GM21825 (cell line): ENCODE measurements at regions not wholly inside any gene's neighbourhood (a gene's known extent, or its start where the extent isn't known, plus 50 kb on each side); places are given as distances from the start of the nearest gene placed in this dataset.

Experiments
- ATAC-seq: cut with Tn5 transposase; IDR thresholded peaks from one replicate; pipeline ENCODE4 v1.9.1; 2021; ENCODE audit warnings: mild to moderate bottlenecking, moderate library complexity; ENCODE audit not compliant: unreplicated experiment

DNA sequence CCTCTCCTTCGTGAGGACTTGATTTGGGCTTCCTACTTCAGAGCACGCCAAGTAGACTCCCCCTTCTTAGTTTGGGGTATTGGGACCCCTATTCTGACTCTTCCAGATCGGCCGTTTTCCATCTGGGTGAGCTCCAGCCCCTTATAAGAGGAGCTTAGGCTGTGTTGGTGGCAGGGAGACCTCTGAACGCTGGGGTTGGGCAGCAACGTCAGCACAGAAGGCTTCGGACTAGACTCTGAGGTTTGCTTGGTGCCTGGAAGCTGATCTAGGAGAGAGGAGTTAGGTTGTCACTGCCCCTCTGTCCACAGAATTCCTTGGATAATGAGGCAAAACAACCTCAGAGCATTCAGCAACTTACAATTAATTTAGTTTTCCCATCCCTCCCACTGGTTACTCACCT is 99.2 kb upstream of the RTL1 start:
- no peak for ATAC-seq

DNA sequence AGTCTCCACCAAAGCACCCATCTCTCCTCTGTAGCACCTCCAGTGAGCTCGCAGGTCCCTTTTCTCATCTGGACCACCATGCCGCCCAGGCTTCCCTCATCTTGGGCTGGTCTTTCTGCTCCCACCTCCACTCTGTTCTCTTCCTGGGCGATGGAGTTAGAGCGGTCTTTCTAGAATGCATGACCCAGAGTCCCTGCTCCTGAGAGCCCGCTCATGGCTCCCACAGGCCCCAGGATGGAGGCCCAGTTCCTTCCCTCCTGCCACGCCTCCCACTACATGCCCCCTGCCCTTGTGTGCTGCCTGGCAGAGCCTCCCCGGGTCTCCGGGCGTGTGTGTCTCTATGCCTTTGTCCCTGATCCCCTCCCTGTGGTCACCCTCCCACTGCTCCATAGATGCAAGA is 100.7 kb upstream of the RTL1 start:
- no peak for ATAC-seq

DNA sequence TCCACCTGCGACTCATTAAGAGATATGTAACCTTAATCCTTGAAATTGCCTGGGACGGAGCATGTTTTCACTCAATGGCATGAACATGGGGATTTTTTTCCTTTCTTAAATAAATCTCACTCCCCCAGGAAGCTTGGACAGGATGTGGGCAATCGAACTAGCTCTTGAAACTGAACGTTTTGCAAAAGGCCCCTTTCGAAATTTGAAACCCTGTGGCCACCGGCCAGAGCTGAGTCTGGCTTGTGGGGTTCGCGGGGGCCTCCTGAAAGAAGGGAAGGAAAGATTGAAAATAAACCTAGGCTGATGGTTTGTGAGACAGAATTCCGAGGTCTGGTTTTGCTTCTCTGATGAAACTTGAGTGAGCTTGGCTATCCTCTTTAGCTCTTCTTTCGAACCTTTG is 101.4 kb upstream of the RTL1 start:
- no peak for ATAC-seq

DNA sequence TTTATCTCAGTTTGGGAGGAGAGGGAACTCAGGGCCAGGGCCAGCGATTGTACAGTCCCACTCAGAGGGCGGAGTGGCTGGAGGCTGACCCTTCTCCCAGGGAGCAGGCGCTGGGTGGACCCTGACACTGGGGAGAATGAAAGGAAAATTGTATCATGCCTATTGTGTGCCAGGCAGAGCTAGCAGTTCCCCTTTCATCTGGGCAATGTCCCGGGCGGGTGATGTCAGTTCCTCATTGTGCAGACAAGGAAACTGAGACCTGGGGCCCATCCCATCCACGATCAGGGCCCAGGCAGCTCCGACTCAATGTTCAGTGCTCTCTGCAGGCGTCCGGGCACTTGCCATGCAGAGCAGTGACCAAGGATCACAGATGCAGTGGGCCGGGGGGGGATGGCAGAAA is 101.9 kb upstream of the RTL1 start:
- ATAC-seq = no peak

DNA sequence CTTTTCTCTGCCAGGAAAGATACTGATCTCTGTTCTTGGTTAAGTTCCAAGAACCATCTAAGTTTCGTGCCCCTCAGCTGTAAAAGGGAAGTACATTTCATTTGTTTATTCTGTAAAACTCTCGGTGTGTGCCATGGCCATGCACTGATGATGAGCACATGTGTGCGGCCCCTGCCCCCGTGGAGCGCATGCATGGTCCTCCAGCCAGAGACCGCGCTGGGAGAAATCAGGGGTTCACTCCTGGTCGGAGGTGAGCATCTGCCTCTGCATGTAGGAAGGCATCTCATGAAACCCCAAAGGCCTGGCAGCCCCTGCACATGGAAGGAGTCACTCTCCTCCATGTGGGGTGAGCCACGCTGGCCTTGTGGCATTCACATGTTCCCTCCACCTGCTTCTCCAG is 102.5 kb upstream of the RTL1 start:
- no peak for ATAC-seq

DNA sequence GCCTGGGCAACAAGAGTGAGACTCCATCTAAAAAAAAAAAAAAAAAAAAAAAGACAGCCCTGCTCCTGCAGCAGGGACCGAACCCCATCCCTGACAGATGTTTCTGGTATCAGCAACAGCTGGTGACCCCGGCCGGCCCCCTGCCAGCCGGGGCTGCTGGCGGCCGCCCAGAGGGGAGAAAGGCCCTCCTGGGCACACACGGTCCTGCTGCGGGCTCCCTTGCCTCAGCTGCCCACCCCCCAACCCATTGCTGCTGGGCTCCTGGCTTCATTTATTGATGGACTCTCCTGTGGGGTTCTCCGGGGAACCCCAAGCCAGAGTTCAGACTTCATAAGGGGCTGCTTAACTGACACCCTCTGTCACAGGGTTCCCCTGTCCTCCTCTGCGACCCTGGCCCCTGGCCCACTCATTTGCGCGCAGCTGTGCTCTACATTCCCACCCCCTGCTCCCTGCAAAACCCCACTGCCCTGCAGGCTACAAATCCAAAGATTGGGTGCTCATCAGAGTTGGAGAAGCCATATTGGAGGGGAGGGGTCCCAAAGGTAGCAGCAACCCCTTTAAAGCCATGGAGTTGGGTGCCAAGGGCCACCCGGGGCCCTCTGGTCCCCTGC is 103.6 kb upstream of the RTL1 start:
- ATAC-seq = no peak

DNA sequence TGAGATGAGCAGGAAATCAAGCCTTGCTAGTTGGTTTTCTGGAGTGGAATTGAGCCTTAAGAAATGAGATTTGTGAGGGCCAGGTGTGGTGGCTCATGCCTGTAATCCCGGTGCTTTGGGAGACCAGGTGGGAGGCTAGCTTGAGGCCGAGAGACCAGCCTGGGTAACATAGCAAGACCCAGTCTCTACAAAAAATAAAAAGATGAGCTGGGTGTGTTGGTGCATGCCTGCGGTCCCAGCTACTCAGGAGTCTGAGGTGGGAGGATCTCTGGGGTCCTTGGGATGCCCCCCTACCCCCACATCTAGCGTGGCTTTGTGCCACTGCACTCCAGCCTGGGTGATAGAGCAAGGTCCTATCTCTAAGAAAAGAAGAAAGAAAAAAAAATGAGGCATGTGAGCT is 104.2 kb upstream of the RTL1 start:
- ATAC-seq = no peak

DNA sequence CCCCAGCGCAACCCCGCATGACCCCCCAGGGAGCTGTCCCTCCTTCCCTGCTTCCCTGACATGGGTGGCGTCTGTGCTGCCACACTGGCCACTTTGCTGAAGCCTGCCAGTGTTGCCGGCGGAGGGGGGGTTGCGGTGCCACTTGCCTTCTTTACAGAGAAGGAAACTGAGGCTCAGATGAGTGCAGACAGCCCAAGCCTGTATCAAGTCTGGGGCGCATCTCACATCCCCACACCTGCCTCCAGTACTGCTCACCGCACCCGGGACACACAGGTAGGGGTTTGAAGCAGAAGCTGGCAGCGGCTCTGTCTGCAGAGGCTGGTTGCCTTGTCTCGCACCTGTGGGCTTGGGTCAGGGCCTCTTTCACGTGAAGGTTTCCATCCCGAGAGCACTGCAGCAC is 104.7 kb upstream of the RTL1 start:
- ATAC-seq = no peak

DNA sequence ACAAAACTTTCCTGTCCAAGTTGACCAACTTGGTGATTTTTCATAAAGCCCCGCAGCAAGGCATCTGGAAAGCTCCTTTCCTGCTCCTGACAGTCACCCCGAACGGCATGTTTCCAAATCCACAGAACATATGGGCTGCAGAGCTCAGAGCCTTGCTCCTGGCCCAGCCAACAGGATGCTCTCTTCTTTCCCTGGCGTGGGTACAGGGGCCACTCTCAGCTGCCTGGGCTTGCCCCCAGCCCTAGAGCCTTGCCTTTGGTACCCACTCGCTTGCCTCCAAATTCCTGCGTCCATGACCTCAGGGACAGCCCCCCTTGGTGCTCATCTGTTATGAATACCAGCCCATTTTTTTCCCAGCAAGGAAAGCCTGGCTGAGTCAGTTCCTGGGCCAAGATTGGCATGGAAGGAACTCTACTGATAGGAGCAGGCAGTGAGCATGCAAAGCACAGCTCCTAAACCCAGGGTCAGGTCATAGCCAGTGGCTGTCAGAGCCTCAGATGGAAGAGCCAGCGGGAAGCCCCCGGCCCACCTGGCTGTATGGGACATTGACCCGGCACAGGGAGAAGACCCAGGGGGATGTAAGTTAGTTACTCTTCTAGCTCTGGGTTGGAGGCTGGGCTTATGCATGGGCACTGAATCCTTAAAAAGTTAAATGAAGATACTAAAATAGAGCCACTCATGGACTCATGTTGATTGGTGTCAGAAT is 105.3 kb upstream of the RTL1 start:
- no peak for ATAC-seq

DNA sequence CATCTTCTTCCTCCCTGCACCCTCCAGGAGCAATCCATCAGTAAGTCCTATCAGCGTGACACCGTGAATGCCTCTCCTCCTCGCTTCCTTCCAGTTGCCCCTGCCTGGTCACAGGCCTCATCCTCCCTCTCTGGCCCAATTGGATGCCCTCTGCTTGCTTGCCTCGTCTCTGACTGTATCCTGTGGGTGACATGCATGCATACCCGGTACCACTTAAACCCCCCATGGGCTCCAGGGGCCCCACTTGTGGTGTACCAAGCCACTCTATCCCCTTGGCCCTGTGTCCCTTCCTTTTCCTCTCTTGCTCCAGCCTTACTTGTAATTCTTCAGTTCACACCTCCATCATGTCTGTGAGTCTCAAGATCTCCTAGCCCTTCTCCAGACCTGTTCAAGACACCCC is 106.0 kb upstream of the RTL1 start:
- ATAC-seq = no peak

DNA sequence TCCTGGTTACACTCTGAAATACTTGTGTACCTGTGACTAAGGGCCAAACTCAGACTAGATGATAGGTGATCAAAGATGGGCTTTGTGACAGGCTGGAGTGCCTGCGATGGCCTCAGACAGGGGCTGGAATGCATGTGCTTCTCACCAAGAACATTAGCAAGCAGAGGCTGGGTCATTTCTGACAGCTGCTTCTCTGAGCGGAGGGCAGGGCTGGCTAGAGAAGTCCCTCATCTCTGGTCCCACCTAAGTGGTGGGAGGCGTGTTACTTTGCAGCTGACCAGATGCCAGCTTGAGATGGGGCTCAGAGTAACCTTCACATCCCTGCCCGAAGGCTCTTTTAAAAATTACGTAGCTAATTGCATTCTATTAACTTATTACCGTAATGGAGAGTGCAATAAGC is 106.8 kb upstream of the RTL1 start:
- no peak for ATAC-seq

DNA sequence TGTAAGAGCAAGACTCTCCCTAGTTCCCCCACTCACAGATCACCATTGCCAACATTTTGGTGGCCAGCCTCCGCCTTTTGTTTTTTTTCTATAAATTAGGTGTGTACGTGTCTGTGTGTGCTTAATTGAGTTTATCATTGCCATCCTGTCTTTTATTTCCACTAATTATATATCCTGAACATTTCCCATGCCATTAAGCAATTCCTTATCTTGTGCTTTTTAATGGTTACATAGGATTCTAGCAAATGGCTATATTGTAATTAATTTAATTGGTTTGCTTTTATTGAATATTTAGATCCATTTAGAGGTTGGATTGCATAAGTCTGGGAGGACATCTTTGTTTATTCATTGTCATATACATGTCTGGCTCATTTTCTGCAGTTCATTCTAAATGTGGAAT is 107.3 kb upstream of the RTL1 start:
- ATAC-seq = no peak

DNA sequence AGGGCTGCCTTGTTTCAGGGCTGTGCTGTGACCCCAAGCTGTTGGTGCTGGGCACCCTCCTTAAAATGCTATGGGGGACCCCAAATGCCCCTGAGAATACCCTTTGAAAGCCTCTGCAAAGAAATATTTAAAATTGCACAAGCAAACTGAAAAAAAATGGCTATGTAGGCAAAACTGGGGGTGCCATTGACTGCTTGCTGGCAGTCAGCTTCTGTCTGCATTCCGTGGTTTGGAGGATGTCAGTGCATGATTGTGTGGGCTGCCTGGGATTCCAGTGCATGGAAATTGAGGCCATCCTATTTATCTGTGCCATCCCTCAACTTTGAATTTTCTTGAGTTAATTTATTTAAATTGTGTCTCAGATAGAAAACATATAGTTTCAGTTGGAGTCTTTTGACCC is 113.7 kb upstream of the RTL1 start:
- no peak for ATAC-seq

DNA sequence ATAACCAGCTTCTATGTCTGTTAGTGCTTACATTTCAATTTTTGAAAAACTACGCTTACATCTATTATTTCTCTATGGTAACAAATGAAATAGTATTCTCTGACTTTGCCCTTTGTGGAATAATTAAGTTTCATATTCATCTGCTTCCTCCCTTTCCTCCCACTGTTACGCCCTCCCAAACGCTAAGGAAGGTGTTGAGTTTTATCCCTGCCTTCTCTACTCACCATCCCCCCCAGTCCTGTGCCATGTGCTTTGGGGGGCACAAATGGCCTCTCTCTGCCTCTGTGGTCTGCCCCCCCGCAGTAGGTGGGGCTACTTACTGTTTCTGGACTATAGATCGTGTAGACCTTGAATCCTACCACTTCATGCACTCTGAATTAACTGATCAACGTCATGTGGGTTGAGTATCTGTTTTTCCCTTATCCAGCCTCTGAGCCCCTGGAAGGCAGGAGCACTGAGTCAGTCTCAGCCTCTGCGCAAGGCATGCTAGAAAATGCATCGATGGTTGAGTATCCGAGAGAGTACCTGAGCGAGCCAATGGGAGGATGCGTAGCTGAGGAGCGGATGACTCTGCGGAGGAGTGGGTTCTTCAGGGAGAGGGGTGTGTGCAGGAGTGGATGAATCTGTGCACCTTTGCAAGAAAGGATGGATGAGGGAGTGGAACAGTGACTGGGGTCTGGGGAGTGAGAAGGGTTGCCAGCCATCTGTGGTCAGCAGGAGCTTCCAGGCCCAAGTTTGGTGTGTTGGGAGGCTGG is 114.5 kb upstream of the RTL1 start:
- no peak for ATAC-seq

DNA sequence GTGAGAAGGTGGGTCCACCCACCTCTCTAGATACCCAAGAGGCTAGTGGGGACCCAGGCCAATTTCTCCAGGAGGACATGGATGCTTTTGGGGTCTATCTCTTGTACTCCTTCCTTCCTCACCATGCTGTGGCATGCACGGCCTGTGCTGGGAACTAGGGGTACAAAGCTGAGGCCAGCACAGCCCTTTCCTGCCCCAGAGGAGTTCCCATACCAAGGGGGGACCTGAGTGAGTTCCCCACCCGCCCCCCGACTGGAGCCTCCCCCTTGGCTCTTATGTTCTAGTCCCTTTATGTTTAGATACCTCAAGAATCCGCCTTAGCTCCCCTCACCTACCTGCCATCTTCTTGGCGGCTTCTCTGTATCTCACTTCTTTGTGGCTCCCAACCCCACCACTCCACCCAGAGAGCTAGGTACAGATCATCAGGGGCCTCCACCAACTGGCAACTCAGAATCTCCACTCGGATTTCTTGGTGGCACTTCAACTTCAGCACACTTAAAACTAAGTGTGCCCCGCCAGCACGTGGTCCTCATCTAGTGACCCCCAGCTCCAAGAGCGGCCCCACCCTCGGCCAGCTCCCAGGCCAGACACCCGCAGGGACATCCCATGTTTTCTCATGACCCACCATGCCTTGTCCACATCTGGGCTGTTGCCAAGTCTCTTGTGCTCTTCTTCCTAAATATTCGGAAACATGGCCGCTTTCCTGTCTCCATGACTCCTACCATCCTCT is 115.2 kb upstream of the RTL1 start:
- ATAC-seq = no peak

DNA sequence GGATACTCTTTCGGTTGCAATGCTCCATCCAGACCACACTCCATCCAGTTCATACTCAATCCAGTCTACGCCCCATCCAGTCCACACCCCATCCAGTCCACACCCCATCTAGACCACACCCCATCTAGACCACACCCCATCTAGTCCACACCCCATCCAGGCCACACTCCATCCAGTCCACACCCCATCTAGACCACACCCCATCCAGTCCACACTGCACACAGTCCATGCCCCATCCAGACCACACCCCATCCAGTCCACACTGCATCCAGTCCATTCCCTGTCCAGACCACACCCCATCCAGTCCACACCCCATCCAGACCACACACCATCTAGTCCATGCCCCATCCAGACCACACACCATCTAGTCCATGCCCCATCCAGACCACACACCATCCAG is 116.0 kb upstream of the RTL1 start:
- no peak for ATAC-seq

DNA sequence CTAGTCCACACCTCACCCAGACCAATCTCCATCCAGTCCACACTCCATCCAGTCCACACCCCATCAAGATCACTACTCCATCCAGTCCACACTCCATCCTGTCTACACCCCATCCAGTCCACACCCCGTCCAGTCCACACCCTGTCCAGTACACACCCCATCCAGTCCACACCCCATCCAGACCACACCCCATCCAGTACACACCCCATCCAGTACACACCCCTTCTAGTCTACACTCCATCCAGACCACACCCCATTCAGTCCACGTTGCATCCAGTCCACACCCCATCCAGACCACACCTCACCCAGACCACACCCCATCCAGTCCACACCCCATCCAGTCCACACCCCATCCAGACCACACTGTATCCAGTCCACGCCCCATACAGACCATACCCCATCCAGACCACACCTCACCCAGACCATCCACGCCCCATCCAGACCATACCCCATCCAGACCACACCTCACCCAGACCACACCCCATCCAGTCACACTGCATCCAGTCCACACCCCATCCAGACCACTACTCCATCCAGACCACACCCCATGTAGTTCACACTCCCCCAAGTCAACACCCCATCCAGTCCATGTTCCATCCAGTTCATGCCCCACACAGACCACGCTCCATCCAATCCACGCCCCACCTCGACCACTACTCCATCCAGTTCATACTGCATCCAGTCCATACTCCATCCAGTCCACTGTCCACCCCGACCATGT is 116.6 kb upstream of the RTL1 start:
- ATAC-seq = no peak

DNA sequence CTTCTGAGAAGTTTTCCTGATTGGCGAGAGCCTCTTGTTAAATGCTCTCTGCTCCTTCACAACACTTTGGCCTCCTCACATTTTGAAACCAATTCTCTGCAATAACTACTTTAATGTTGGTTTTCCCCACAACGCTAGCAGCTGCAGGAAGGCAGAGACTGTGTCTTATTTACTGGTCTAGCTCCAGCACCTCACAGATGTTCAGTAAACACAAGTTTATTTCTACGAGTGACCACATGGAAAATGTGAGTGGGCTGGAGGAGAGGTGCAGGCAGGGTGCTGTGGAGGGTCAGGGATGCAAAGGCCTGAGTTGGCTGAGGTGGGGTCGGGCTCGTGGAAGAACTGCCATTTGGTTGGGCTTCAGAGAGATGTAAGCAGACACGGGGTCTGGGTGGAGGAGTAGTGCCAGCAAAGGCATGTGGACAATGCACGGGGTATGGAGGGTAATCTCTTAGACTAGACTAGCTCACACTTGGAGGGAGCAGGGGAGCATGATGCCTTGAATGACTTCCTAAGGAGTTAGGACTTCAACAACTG is 117.4 kb upstream of the RTL1 start:
- no peak for ATAC-seq

DNA sequence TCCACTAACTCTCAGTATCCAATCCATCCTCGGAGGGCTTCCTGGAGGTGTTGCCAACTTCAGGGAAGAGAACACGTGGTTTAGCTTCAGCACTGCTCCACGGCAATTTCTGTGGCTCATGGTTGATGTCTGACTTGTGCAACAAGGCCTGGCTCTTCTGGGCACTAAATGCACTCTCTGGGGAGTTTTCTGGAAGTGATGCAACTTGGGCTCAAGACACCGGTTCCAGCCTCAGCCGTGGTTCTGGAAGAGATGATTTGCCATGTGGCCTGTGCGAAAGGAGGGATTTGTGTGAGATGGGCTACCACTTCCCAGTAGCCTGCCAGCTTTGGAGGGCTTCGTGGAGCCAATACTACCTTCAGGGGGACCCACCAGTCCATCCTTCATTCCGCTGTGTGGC is 118.6 kb upstream of the RTL1 start:
- ATAC-seq = no peak

DNA sequence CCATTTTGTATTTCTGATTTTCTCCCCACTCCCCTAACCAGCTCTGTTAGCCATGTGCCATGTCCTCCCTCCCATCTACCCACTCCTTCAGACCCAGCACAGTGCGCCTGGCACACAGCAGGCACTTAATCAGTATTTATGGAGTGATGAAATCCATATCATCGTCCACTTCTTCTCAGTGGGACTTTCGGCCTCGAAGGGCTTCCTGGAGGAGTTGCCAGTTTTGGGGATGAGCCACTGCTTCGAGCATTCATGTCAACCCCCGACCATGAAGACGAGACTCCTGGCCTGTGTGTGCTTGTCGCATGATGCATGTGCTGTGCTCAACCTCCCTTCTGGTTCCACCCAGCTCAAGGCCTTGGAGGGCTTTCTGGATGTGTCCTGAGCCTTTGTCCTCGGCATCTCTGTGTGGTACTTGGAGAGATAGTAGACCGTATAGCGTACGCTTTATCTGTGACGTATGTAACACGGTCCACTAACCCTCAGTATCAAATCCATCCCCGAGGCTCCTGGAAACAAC is 119.5 kb upstream of the RTL1 start:
- no peak for ATAC-seq

DNA sequence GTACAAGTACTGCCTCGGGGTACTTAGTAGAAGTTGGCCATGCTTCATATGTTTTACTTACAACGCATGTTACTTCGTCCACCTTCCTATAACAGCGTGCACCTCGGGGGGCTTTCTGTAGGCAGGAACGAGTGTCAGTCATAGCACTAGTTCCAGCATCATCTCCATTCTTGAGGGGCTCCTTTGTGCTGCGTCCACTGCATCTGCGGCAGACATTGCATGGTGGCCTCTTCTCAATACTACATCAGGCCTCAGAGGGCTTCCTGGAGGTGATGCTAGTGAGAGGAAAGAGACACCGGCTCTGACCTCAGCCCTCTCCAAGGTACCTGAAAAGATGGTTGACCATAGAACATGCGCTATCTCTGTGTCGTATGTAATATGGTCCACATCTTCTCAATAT is 121.2 kb upstream of the RTL1 start:
- ATAC-seq = no peak
